ENCODE measurements at regions not wholly inside any gene's neighbourhood (a gene's known extent, or its start where the extent isn't known, plus 50 kb on each side); places are given as distances from the start of the nearest gene placed in this dataset.

GRCh38 chr4:30559481-30559880 lies 160.7 kb upstream of the PCDH7 start:
- H3K9me2 ChIP-seq (ENCODE audit: insufficient read depth) = no peaks in the 10 kb centered on the region
- POLR2A ChIA-PET = no interaction called here
- CTCF ChIA-PET = no interaction called here
- H3K4me1 ChIP-seq (ENCODE audit: control insufficient read depth in 1 of 2, insufficient read depth in 2 of 2, low read length in 2 of 2) = no peaks in the 10 kb centered on the region
- no peak for ATAC-seq
- H3K9me3 ChIP-seq (ENCODE audit: control insufficient read depth in 1 of 2, insufficient read depth in 1 of 2, low read depth in 1 of 2, low read length in 2 of 2) = peaks cover 0 to 5% of the 10 kb centered on the region in 2 experiments; a peak in 1 of 4 replicates
- H3K27me3 ChIP-seq (ENCODE audit: insufficient read depth, low read length) = no peaks in the 10 kb centered on the region
- no peak overlapping the region for H3K4me2 ChIP-seq (ENCODE audit: low read length)
- no peak overlapping the region for H2AFZ ChIP-seq (ENCODE audit: low read depth, low read length, poor library complexity, severe bottlenecking)
- H3K4me3 ChIP-seq (replicated peaks in 1 of 2; ENCODE audit: low read depth in 1 of 2, low read length in 2 of 2) = no peak overlapping the region
- H3K27ac ChIP-seq (ENCODE audit: low read depth, low read length) = no peak overlapping the region
- DNase-seq (ENCODE audit: low read depth, low spot score) = no peak
- intact Hi-C loops (cut with micrococcal nuclease) = no loop called here
- H3K9ac ChIP-seq (ENCODE audit: low read length) = no peak overlapping the region
- H3K36me3 ChIP-seq (ENCODE audit: control insufficient read depth in 1 of 2, insufficient read depth in 2 of 2, low read length in 2 of 2) = no peaks in the 10 kb centered on the region
- no peaks in the 10 kb centered on the region for H3K79me2 ChIP-seq (ENCODE audit: insufficient read depth, low read length)
- BruUV-seq (replicated peaks) = no TSS peak
- no peak for TF ChIP-seq CTCF (IDR thresholded peaks at IDR 0.05 in 2 of 3, conservative IDR thresholded peaks at IDR 0.05 in 1 of 3; ENCODE audit: borderline replicate concordance in 1 of 3, insufficient read depth in 1 of 3, low read depth in 2 of 3, low read length in 2 of 3)
- no peak for TF ChIP-seq EGR1 (IDR thresholded peaks at IDR 0.05; ENCODE audit: low read depth)
- no peak for TF ChIP-seq SP1 (IDR thresholded peaks at IDR 0.05; ENCODE audit: low read depth)
- TF ChIP-seq FOSL1 (IDR thresholded peaks at IDR 0.05; ENCODE audit: low read depth) = no peak
- TF ChIP-seq EZH2 (IDR thresholded peaks at IDR 0.05) = no peak
- no peak for TF ChIP-seq POLR2AphosphoS5 (IDR thresholded peaks at IDR 0.05; ENCODE audit: low read depth, low read length)
- TF ChIP-seq ELF1 (IDR thresholded peaks at IDR 0.05; ENCODE audit: borderline replicate concordance, low read depth) = no peak
- TF ChIP-seq EZH2phosphoT487 (IDR thresholded peaks at IDR 0.05; ENCODE audit: borderline replicate concordance) = no peak
- RAD21 ChIA-PET (ENCODE audit: low non-redundant PET in 1 of 2, low total read pairs in 2 of 2, uncharacterized antibody in 2 of 2, unreplicated experiment in 2 of 2) = no interaction called here
- H4K20me1 ChIP-seq (ENCODE audit: insufficient read depth) = no peaks in the 10 kb centered on the region

GRCh38 chr4:30586850-30587249 lies 133.3 kb upstream of the PCDH7 start:
- H3K36me3 ChIP-seq (ENCODE audit: control insufficient read depth in 1 of 2, insufficient read depth in 2 of 2, low read length in 2 of 2) = no peaks in the 10 kb centered on the region
- ChIA-PET POLR2A (no interaction called here), CTCF (no interaction called here), RAD21 (ENCODE audit: low non-redundant PET in 1 of 2, low total read pairs in 2 of 2, uncharacterized antibody in 2 of 2, unreplicated experiment in 2 of 2) (no interaction called here)
- no peak overlapping the region for H3K4me2 ChIP-seq (ENCODE audit: low read length)
- BruUV-seq (replicated peaks) = no TSS peak
- intact Hi-C loops (cut with micrococcal nuclease) = no loop called here
- H3K27ac ChIP-seq (ENCODE audit: low read depth, low read length) = no peak overlapping the region
- no peaks in the 10 kb centered on the region for H3K9me2 ChIP-seq (ENCODE audit: insufficient read depth)
- H3K4me3 ChIP-seq (replicated peaks in 1 of 2; ENCODE audit: low read depth in 1 of 2, low read length in 2 of 2) = no peak overlapping the region
- no peaks in the 10 kb centered on the region for H3K79me2 ChIP-seq (ENCODE audit: insufficient read depth, low read length)
- no peaks in the 10 kb centered on the region for H3K27me3 ChIP-seq (ENCODE audit: insufficient read depth, low read length)
- no peak for DNase-seq (ENCODE audit: low read depth, low spot score)
- H2AFZ ChIP-seq (ENCODE audit: low read depth, low read length, poor library complexity, severe bottlenecking) = no peak overlapping the region
- H3K9me3 ChIP-seq (ENCODE audit: control insufficient read depth in 1 of 2, insufficient read depth in 1 of 2, low read depth in 1 of 2, low read length in 2 of 2) = no peaks in the 10 kb centered on the region
- ATAC-seq = no peak
- H3K9ac ChIP-seq (ENCODE audit: low read length) = no peak overlapping the region
- no peaks in the 10 kb centered on the region for H4K20me1 ChIP-seq (ENCODE audit: insufficient read depth)
- no peaks in the 10 kb centered on the region for H3K4me1 ChIP-seq (ENCODE audit: control insufficient read depth in 1 of 2, insufficient read depth in 2 of 2, low read length in 2 of 2)
- TF ChIP-seq ZNF274 (IDR thresholded peaks at IDR 0.05; ENCODE audit: low read depth, low read length) = no peak
- TF ChIP-seq ELF1 (IDR thresholded peaks at IDR 0.05; ENCODE audit: borderline replicate concordance, low read depth) = no peak
- no peak for TF ChIP-seq CEBPB (IDR thresholded peaks at IDR 0.05; ENCODE audit: low read depth)
- no peak for TF ChIP-seq TCF7L2 (IDR thresholded peaks at IDR 0.05; ENCODE audit: borderline replicate concordance, extremely low read depth, insufficient read depth, insufficient read length)
- TF ChIP-seq REST (IDR thresholded peaks at IDR 0.05; ENCODE audit: low read depth) = no peak
- TF ChIP-seq RAD21 (IDR thresholded peaks at IDR 0.05; ENCODE audit: low read depth) = no peak
- TF ChIP-seq SRF (IDR thresholded peaks at IDR 0.05; ENCODE audit: low read depth) = no peak
- TF ChIP-seq EGR1 (IDR thresholded peaks at IDR 0.05; ENCODE audit: low read depth) = no peak
- no peak for TF ChIP-seq SIN3A (IDR thresholded peaks at IDR 0.05; ENCODE audit: low read depth)
- no peak for TF ChIP-seq EZH2phosphoT487 (IDR thresholded peaks at IDR 0.05; ENCODE audit: borderline replicate concordance)
- no peak for TF ChIP-seq ATF3 (IDR thresholded peaks at IDR 0.05)
- no peak for TF ChIP-seq SP1 (IDR thresholded peaks at IDR 0.05; ENCODE audit: low read depth)
- no peak for TF ChIP-seq ZFX (IDR thresholded peaks at IDR 0.05)

All from HCT116 (cell line).